ENCODE measurements at regions not wholly inside any gene's neighbourhood (a gene's known extent, or its start where the extent isn't known, plus 50 kb on each side); places are given as distances from the start of the nearest gene placed in this dataset.

- DNase-seq, result no peak
- Histone ChIP-seq H4K5ac (ENCODE audit: low read length) (no peak overlapping the region), H3K4me2 (ENCODE audit: low read length) (no peak overlapping the region), H3K56ac (ENCODE audit: low read length) (no peak overlapping the region), H3K4me3 (ENCODE audit: low read length) (no peak overlapping the region), H3K4ac (ENCODE audit: low read depth, low read length) (no peak overlapping the region), H3K4me1 (ENCODE audit: control insufficient read depth, low read depth, low read length) (no peaks in the 10 kb centered on the region), H4K8ac (ENCODE audit: low read depth, low read length) (no peak overlapping the region), H3K9ac (ENCODE audit: low read length) (no peak overlapping the region), H3K79me1 (ENCODE audit: low read length) (no peaks in the 10 kb centered on the region), H3K23ac (ENCODE audit: low read length) (no peak overlapping the region), H2BK5ac (ENCODE audit: low read length) (no peak overlapping the region), H3K27ac (ENCODE audit: low read depth, low read length) (no peak overlapping the region), H3K27me3 (ENCODE audit: insufficient read depth, low read length, poor library complexity) (no peaks in the 10 kb centered on the region), H2AK5ac (ENCODE audit: low read length) (no peak overlapping the region), H2BK15ac (replicated peaks; ENCODE audit: low read depth) (no peak overlapping the region), H2BK120ac (ENCODE audit: low read depth, low read length) (no peak overlapping the region), H3K36me3 (ENCODE audit: control insufficient read depth, insufficient read depth, low read length) (no peaks in the 10 kb centered on the region), H3K18ac (ENCODE audit: low read length) (no peak overlapping the region), H3K79me2 (ENCODE audit: control insufficient read depth, insufficient read depth, low read length) (no peaks in the 10 kb centered on the region)
- no CpG with 5 or more reads among the region's 3 CpGs for WGBS (ENCODE audit: extremely low coverage, insufficient coverage, low lambda C conversion rate)
Measured at GRCh38 chr21:24222676-24223075, 1384.6 kb downstream of the MRPL39 start.

GRCh38 chr21:24220446-24220845 lies 1386.8 kb downstream of the MRPL39 start:
- Histone ChIP-seq H3K27me3 (ENCODE audit: insufficient read depth, low read length, poor library complexity) (no peaks in the 10 kb centered on the region), H3K18ac (ENCODE audit: low read length) (no peak overlapping the region), H2AK5ac (ENCODE audit: low read length) (no peak overlapping the region), H3K23ac (ENCODE audit: low read length) (no peak overlapping the region), H3K36me3 (ENCODE audit: control insufficient read depth, insufficient read depth, low read length) (no peaks in the 10 kb centered on the region), H3K56ac (ENCODE audit: low read length) (no peak overlapping the region), H3K4me1 (ENCODE audit: control insufficient read depth, low read depth, low read length) (no peaks in the 10 kb centered on the region), H3K27ac (ENCODE audit: low read depth, low read length) (no peak overlapping the region), H2BK5ac (ENCODE audit: low read length) (no peak overlapping the region), H3K79me1 (ENCODE audit: low read length) (no peaks in the 10 kb centered on the region), H2BK15ac (replicated peaks; ENCODE audit: low read depth) (no peak overlapping the region), H4K5ac (ENCODE audit: low read length) (no peak overlapping the region), H2BK120ac (ENCODE audit: low read depth, low read length) (no peak overlapping the region), H4K8ac (ENCODE audit: low read depth, low read length) (no peak overlapping the region), H3K79me2 (ENCODE audit: control insufficient read depth, insufficient read depth, low read length) (no peaks in the 10 kb centered on the region), H3K4ac (ENCODE audit: low read depth, low read length) (no peak overlapping the region), H3K9ac (ENCODE audit: low read length) (no peak overlapping the region), H3K4me2 (ENCODE audit: low read length) (no peak overlapping the region), H3K4me3 (ENCODE audit: low read length) (no peak overlapping the region)
- no peak for DNase-seq
- WGBS (ENCODE audit: extremely low coverage, insufficient coverage, low lambda C conversion rate), result no CpG with 5 or more reads among the region's 2 CpGs

GRCh38 chr21:24217151-24217550 lies 1390.1 kb downstream of the MRPL39 start:
- Histone ChIP-seq H3K36me3 (ENCODE audit: control insufficient read depth, insufficient read depth, low read length) (no peaks in the 10 kb centered on the region), H3K9ac (ENCODE audit: low read length) (no peak overlapping the region), H3K4ac (ENCODE audit: low read depth, low read length) (no peak overlapping the region), H3K4me2 (ENCODE audit: low read length) (no peak overlapping the region), H3K79me2 (ENCODE audit: control insufficient read depth, insufficient read depth, low read length) (no peaks in the 10 kb centered on the region), H2BK15ac (replicated peaks; ENCODE audit: low read depth) (no peak overlapping the region), H3K27me3 (ENCODE audit: insufficient read depth, low read length, poor library complexity) (no peaks in the 10 kb centered on the region), H3K79me1 (ENCODE audit: low read length) (no peaks in the 10 kb centered on the region), H4K5ac (ENCODE audit: low read length) (no peak overlapping the region), H3K23ac (ENCODE audit: low read length) (no peak overlapping the region), H3K18ac (ENCODE audit: low read length) (no peak overlapping the region), H3K4me3 (ENCODE audit: low read length) (no peak overlapping the region), H2BK120ac (ENCODE audit: low read depth, low read length) (no peak overlapping the region), H3K4me1 (ENCODE audit: control insufficient read depth, low read depth, low read length) (no peaks in the 10 kb centered on the region), H2AK5ac (ENCODE audit: low read length) (no peak overlapping the region), H2BK5ac (ENCODE audit: low read length) (no peak overlapping the region), H3K56ac (ENCODE audit: low read length) (no peak overlapping the region), H4K8ac (ENCODE audit: low read depth, low read length) (no peak overlapping the region), H3K27ac (ENCODE audit: low read depth, low read length) (no peak overlapping the region)
- WGBS (ENCODE audit: extremely low coverage, insufficient coverage, low lambda C conversion rate), result no CpG with 5 or more reads among the region's 4 CpGs
- DNase-seq, result no peak

- WGBS (ENCODE audit: extremely low coverage, insufficient coverage, low lambda C conversion rate), result no CpG with 5 or more reads among the region's 5 CpGs
Measured at GRCh38 chr21:24210130-24210529, 1397.2 kb downstream of the MRPL39 start.

GRCh38 chr21:24208562-24209260 lies 1398.6 kb downstream of the MRPL39 start:
- H3K4me3 ChIP-seq (ENCODE audit: low read length), result no peak overlapping the region
- no peak overlapping the region for H4K5ac ChIP-seq (ENCODE audit: low read length)
- no peak overlapping the region for H3K4me2 ChIP-seq (ENCODE audit: low read length)
- H4K8ac ChIP-seq (ENCODE audit: low read depth, low read length), result no peak overlapping the region
- H3K4me1 ChIP-seq (ENCODE audit: control insufficient read depth, low read depth, low read length), result no peaks in the 10 kb centered on the region
- no peaks in the 10 kb centered on the region for H3K27me3 ChIP-seq (ENCODE audit: insufficient read depth, low read length, poor library complexity)
- H3K27ac ChIP-seq (ENCODE audit: low read depth, low read length), result no peak overlapping the region
- no peak overlapping the region for H2BK5ac ChIP-seq (ENCODE audit: low read length)
- H3K79me1 ChIP-seq (ENCODE audit: low read length), result no peaks in the 10 kb centered on the region
- DNase-seq, result no peak
- H3K9ac ChIP-seq (ENCODE audit: low read length), result no peak overlapping the region
- H2BK15ac ChIP-seq (replicated peaks; ENCODE audit: low read depth), result no peak overlapping the region
- no peak overlapping the region for H2BK120ac ChIP-seq (ENCODE audit: low read depth, low read length)
- no peak overlapping the region for H3K4ac ChIP-seq (ENCODE audit: low read depth, low read length)
- no peak overlapping the region for H3K23ac ChIP-seq (ENCODE audit: low read length)
- WGBS (ENCODE audit: extremely low coverage, insufficient coverage, low lambda C conversion rate), result no CpG with 5 or more reads among the region's 54 CpGs
- H3K18ac ChIP-seq (ENCODE audit: low read length), result no peak overlapping the region
- no peak overlapping the region for H2AK5ac ChIP-seq (ENCODE audit: low read length)
- H3K36me3 ChIP-seq (ENCODE audit: control insufficient read depth, insufficient read depth, low read length), result no peaks in the 10 kb centered on the region
- no peak overlapping the region for H3K56ac ChIP-seq (ENCODE audit: low read length)
- no peaks in the 10 kb centered on the region for H3K79me2 ChIP-seq (ENCODE audit: control insufficient read depth, insufficient read depth, low read length)

More at GRCh38 chr21:24210130-24210529, 1397.2 kb downstream of the MRPL39 start:
- DNase-seq, result no peak
- no peaks in the 10 kb centered on the region for H3K4me1 ChIP-seq (ENCODE audit: control insufficient read depth, low read depth, low read length)
- H3K4me3 ChIP-seq (ENCODE audit: low read length), result no peak overlapping the region
- no peak overlapping the region for H3K27ac ChIP-seq (ENCODE audit: low read depth, low read length)
- H2BK5ac ChIP-seq (ENCODE audit: low read length), result no peak overlapping the region
- no peak overlapping the region for H2BK15ac ChIP-seq (replicated peaks; ENCODE audit: low read depth)
- H3K79me2 ChIP-seq (ENCODE audit: control insufficient read depth, insufficient read depth, low read length), result no peaks in the 10 kb centered on the region
- H4K8ac ChIP-seq (ENCODE audit: low read depth, low read length), result no peak overlapping the region
- no peak overlapping the region for H2BK120ac ChIP-seq (ENCODE audit: low read depth, low read length)
- no peak overlapping the region for H3K4me2 ChIP-seq (ENCODE audit: low read length)
- H3K9ac ChIP-seq (ENCODE audit: low read length), result no peak overlapping the region
- no peak overlapping the region for H3K18ac ChIP-seq (ENCODE audit: low read length)
- no peak overlapping the region for H3K56ac ChIP-seq (ENCODE audit: low read length)
- H3K79me1 ChIP-seq (ENCODE audit: low read length), result no peaks in the 10 kb centered on the region
- no peak overlapping the region for H3K23ac ChIP-seq (ENCODE audit: low read length)
- no peaks in the 10 kb centered on the region for H3K36me3 ChIP-seq (ENCODE audit: control insufficient read depth, insufficient read depth, low read length)
- H3K27me3 ChIP-seq (ENCODE audit: insufficient read depth, low read length, poor library complexity), result no peaks in the 10 kb centered on the region
- no peak overlapping the region for H4K5ac ChIP-seq (ENCODE audit: low read length)
- no peak overlapping the region for H2AK5ac ChIP-seq (ENCODE audit: low read length)
- H3K4ac ChIP-seq (ENCODE audit: low read depth, low read length), result no peak overlapping the region

GRCh38 chr21:24205319-24205718 lies 1402.0 kb downstream of the MRPL39 start:
- Histone ChIP-seq H3K27me3 (ENCODE audit: insufficient read depth, low read length, poor library complexity) (no peaks in the 10 kb centered on the region), H3K27ac (ENCODE audit: low read depth, low read length) (no peak overlapping the region), H4K5ac (ENCODE audit: low read length) (no peak overlapping the region), H3K18ac (ENCODE audit: low read length) (no peak overlapping the region), H3K9ac (ENCODE audit: low read length) (no peak overlapping the region), H3K56ac (ENCODE audit: low read length) (no peak overlapping the region), H3K36me3 (ENCODE audit: control insufficient read depth, insufficient read depth, low read length) (no peaks in the 10 kb centered on the region), H3K4me1 (ENCODE audit: control insufficient read depth, low read depth, low read length) (no peaks in the 10 kb centered on the region), H4K8ac (ENCODE audit: low read depth, low read length) (no peak overlapping the region), H3K4ac (ENCODE audit: low read depth, low read length) (no peak overlapping the region), H2AK5ac (ENCODE audit: low read length) (no peak overlapping the region), H3K23ac (ENCODE audit: low read length) (no peak overlapping the region), H3K79me1 (ENCODE audit: low read length) (no peaks in the 10 kb centered on the region), H3K79me2 (ENCODE audit: control insufficient read depth, insufficient read depth, low read length) (no peaks in the 10 kb centered on the region), H2BK15ac (replicated peaks; ENCODE audit: low read depth) (no peak overlapping the region), H2BK5ac (ENCODE audit: low read length) (no peak overlapping the region), H3K4me3 (ENCODE audit: low read length) (no peak overlapping the region), H3K4me2 (ENCODE audit: low read length) (no peak overlapping the region), H2BK120ac (ENCODE audit: low read depth, low read length) (no peak overlapping the region)
- WGBS (ENCODE audit: extremely low coverage, insufficient coverage, low lambda C conversion rate), result no CpG with 5 or more reads among the region's 2 CpGs
- no peak for DNase-seq
